Fibroblast of mammary gland (primary cell): ENCODE measurements at regions not wholly inside any gene's neighbourhood (a gene's known extent, or its start where the extent isn't known, plus 50 kb on each side); places are given as distances from the start of the nearest gene placed in this dataset.

Experiments
- DNase-seq: peaks from one replicate; pipeline ENCODE4 v3.0.0-alpha.2; 2010; ENCODE audit warnings: low read depth
- H3K4me3 ChIP-seq: 2 replicates; pipeline ENCODE4 v1.5.1; 2011; ENCODE audit warnings: low read depth, mild to moderate bottlenecking, low read length, moderate library complexity; ENCODE audit not compliant: control insufficient read depth
- CTCF ChIP-seq: conservative IDR thresholded peaks from 2 replicates; pipeline ENCODE4 v1.5.1; 2011; ENCODE audit warnings: low read depth, low read length, inconsistent platforms; ENCODE audit not compliant: control insufficient read depth, insufficient read depth

GRCh38 chr1:65048335-65048734, 82.0 kb upstream of the JAK1 start:
- TF ChIP-seq CTCF: no peak
- no peak overlapping the region for H3K4me3 ChIP-seq
- DNase-seq: peak; percentile 25

- TF ChIP-seq CTCF: no peak
- no peak overlapping the region for H3K4me3 ChIP-seq
- DNase-seq: no peak
These were observed 83.8 kb upstream of the JAK1 start for GRCh38 chr1:65049941-65050713.

- no peak for DNase-seq
These were observed 84.4 kb upstream of the JAK1 start for GRCh38 chr1:65050735-65051134.

GRCh38 chr1:65054481-65054880, 88.1 kb upstream of the JAK1 start:
- no peak overlapping the region for H3K4me3 ChIP-seq
- TF ChIP-seq CTCF: no peak
- DNase-seq: no peak

More at GRCh38 chr1:65050735-65051134, 84.4 kb upstream of the JAK1 start:
- TF ChIP-seq CTCF: no peak
- H3K4me3 ChIP-seq: no peak overlapping the region

GRCh38 chr1:65055747-65056146, 89.4 kb upstream of the JAK1 start:
- no peak overlapping the region for H3K4me3 ChIP-seq
- no peak for TF ChIP-seq CTCF
- DNase-seq: no peak

- no peak for DNase-seq
- no peak overlapping the region for H3K4me3 ChIP-seq
These were observed 89.9 kb upstream of the JAK1 start for GRCh38 chr1:65056234-65056633.

More at GRCh38 chr1:65056234-65056633, 89.9 kb upstream of the JAK1 start:
- TF ChIP-seq CTCF: no peak
